ENCODE measurements at regions not wholly inside any gene's neighbourhood (a gene's known extent, or its start where the extent isn't known, plus 50 kb on each side); places are given as distances from the start of the nearest gene placed in this dataset.

DNA sequence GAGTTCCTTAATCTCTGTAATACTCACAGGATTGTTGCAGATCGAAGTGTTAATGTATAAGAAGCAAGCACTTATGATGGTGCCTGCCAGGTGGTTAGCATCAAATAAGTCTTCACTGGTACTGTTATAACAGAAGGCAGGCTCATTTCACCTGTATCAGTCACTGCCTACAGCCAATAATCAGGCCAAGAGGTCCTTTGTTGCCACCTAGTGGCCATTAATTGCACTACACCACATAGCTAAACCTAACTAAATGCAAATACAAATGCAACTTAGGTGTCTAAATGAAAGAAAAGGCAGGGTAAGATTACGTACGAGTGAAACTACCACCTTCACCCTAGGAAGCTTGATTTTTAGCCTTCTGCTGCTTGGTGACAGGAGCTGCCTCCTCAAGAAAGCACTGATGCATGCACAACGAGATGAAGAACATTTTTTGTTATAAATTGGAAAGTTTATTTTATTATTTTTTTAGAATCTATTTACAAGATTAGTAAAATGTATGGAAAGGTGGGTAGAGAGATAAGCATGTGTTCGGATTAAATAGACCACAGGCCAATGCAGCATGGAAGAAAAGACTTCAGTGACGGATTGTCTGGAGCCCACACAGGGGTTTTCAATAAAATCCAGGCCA lies 334.8 kb upstream of the CAMK1G start:
- peak in 28 of 56 donors; percentile 1 to 76 (median 10) for DNase-seq

DNA sequence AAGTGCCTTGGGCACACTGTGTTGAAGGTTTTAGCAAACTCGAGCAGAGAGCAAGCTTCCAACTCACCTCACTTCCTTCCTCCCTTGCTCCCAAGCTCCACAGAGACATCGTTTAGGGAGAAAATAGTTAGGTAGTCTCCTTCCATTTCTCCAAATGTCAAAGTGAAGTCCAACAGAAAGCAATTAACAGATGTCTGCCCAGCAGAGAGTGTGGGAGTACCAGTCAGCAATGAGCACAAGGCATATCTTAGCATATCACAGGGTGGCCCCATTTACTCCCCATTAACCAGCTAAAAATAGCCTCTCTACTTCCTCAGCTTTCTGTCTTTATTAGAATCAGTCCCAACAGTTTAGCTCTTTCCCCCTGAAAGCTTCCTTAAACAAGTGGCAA lies 334.2 kb upstream of the CAMK1G start:
- DNase-seq = no peak

DNA sequence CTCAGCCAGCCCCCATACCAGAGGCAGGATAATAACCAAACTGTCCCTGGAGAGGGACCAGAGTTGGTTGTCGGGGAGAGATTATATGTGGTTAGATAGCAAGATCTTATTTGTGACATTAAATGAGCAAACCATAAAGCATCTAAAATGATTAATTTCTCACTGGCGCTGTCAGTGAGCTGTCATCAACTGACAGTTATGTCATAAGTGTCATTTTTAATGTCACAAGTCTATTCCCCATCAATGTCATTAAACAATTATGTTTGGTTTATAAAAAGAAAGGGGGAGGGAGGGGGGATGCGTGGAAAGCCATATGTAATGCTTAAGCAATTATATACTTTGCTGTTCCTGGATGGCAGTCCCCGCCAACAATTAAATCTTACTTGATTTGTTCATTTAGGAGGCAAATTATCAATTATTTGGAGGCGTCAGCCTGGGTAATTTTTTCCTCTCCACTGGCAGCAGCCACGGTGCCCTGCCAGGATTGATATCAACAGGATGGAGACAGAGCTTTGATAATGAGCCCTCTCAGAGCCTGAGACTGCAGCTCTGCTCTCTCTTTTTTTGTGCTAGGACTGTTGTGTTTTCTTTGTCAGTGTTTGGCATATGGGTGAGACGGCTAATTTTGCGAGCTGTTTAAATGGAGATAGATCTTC lies 333.6 kb upstream of the CAMK1G start:
- no peak for DNase-seq

DNA sequence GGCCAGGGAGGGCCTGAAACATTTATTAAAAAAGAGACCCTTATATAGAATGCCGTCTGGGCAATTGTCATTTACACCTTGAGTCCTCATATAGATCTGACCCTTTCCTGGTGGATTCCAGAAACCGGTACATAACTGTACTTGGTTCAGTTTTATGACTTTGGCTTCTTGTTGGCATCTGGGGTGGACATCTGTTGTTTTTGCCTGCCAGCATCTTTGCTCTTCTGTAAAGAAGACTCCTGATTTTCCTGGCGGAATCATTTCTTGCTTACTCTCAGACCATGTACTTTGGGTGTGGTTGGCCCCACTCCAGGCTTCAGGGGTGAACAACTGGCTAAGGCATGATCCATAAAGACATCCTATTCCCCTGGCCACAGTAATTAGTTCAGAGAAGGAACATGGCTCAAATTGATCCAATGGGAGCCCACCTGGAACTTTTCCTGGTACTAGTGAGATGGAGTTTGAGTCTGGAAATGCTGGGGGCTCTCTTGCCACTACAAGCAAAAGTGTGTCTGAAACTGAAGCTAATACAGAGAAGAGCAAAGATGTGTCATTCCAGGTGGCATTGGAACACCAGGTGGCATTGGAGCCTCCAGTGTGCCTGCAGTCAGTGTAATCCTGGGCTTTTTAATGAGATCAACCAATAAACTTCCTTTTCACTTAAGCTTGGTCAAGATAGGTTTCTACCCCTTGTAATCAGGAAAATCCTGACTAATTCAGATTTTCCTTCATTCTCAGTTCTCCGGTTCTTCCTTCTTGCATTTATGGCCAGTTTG lies 332.5 kb upstream of the CAMK1G start:
- DNase-seq = no peak

DNA sequence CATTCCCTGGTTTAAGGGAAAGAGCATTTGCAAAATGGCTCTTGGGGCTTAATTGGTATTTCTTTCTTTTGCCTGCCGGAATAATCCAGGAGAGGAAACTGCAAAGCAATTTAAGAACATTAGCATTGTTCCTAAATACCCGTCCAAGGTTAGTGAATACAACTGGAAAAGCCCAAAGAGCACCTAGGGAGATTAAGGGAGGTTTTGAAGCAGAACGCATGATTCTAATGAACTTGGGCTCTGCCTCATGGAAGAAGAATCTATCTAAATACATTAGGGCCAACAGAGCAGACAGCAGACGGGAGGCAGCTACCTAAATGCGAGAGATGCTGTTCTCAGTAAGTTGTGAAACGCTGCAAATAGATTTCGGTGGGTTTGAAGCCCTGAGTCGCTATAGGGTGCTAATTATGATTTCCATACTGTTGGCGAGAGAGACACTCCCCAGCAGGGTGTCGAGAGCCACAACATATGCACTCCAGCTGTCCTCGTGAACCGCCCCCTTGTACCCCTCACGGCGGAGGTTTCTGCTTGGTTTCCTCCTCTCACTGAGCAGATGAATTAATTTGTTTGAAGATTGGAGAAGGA lies 326.7 kb upstream of the CAMK1G start:
- no peak for DNase-seq

DNA sequence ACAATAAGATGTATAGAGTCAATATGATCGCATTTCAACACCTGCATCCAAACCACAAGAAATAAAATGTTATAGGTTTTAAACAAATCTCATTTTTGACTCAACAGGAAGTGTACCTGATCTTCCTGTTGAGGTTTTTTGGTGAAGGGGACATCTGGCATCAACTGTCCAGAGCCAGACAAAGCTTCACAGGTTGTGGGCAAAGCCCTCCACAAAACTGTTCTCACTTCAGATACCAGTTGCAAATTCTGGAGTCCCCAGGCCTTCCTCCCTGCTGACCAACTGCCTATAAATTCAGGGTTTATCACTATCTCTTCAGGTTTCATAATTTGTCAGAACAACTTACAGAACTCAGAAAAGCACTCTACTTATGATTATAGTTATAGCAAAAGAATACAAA lies 326.1 kb upstream of the CAMK1G start:
- DNase-seq = no peak

DNA sequence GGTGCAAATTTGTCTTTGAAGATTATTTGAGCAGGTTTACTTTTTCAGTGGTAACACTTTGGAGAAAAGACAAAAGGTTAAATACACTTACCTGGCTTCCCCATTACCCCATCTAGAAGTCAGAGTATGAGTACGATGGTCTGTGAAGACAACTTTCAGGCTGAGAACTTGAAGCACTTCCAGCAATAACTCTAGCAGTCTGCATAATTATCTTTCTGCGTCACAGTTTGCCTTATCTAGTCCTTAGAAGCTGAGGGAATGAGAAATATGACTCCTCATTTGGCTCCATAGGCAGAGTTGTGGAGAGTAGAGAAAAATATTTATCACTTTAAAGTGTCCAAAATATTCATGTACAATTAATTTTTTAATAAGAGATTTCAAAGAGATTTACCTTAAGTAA lies 323.4 kb upstream of the CAMK1G start:
- DNase-seq = no peak

DNA sequence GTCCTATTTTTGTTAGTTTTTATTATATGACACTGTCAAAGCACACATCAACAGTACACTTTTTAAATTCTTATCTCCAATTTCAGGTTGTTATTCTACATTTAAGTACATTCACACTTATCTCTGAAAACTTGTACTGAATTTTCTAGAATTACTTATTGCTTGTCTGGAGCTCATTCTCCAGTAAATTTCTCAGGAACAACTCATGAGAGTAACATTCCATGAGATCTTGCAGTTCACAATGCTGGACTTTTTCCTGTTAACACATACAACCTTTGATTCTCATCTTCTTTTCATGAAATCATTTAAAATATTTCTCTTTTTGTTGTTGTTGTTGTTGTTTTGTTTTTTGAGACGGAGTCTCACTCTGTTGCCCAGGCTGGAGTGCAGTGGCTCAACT lies 320.9 kb upstream of the CAMK1G start:
- no peak for DNase-seq

DNA sequence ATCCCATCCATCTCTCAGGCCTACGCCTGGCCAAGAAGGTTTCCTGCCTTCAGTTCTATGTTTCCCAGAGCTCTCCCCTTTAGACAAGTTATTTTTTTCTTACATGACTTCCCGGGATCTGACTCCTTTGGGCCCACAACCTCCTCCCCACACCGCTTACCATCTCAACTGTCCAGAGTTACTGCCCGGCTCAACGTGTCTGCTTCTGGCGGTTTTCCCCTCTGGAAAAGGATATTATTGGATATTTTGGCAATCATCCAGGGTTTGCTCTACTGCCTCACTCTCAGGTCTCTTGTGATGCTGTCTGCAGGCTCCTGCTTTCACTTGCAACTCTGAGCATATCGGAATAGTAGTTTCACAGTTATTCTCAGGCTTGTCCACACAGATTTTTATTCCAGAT lies 318.2 kb upstream of the CAMK1G start:
- no peak for DNase-seq

DNA sequence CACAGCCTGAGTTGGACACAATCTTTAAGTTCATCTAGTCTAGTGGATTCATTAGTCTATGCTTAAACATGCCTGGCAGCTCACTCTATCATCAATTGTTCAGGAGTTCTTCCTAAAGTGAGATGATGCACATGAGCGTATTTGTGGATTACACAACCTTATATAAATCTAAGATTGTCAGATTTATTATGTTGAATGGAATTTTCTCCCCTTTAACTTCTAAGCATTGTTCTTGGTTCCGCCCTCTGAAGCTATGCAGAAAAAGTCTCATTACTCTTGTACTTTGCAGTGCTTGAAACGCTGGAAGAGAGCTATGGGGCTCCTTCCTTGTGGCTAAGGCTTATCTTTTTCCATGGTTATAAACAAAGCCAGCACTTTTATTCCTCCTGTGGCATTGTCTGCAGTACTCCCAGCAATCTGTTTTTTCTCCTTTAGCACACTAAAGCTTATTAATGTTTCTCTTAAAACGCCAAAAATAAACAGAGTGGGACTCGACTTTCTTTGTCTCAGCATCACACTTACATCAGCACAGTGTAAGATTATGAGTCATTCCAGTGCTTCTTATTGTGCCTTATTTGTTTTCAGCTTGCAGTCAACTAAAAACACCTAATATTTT lies 316.8 kb upstream of the CAMK1G start:
- no peak for DNase-seq

DNA sequence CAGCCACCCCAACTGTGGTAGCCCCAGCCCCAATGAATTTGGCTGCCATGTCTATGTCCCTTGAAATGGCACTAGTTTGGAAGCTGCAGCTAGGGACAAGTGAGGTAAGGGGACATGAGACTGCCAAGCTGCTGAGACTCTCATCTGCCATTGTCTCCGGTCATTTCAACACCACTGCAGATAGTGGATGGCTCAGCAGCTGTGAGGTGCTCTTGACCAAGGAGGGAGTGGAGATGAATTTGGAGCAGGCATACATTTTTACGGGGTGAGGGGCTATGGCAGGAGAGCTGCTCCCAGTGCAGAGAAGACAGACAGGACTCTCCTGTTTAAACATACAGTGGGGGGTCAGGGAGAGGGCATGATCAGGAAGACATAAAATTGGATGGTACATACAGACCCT lies 315.5 kb upstream of the CAMK1G start:
- DNase-seq = no peak

DNA sequence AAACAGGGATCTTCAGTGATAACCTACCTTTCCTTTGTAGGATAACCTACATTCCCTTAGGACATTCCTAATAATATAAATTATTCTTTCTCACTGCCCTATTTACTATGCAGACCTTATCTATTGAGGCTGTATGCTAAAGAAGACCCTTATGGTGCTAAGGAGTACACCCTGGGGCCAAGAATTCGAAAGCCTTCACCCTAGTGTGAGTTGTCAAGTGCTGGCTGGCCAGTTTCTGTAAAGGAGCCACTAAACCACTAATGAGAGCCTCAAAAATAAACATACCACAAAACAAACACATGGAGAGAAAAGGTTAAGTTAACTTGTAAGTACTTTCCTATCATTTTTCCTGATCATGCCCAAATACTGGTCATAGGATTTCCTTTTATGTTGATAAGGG lies 315.0 kb upstream of the CAMK1G start:
- no peak for DNase-seq

DNA sequence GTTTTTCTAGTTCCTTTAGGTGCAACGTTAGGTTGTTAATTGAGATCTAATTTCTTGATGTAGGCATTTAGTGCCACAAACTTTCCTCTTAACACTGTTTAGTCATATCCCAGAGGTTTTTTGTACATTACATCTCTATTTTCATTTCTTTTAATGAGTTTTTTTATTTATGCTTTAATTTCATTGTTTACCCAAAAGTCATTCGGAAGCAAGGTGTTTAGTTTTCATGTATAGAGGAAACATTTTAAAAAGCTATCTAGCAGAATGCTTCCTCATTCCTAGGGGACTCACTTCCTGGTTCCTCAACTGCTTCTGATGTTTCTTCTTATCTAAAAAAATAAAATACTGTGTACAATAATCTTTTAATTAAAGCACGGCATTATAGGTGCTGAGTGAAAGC lies 307.2 kb upstream of the CAMK1G start:
- no peak for DNase-seq

DNA sequence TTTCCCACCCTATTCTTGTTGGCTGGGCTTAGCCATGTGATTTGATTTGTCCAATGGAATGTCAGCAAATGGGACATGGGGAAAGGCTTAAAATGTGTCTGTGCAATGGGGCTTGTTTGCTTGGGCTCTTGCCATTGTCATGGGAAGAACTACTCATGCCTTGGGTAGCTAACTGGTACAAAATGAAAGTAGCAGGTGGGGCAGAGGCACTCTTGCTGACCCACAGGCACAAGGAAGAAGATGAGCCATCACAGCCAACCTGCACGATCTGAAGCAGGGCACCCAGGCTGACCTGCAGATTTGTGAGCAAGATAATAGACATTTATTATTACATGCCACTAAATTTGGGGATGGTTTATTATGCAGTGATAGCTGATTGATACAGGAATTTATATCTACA lies 305.9 kb upstream of the CAMK1G start:
- DNase-seq = no peak

DNA sequence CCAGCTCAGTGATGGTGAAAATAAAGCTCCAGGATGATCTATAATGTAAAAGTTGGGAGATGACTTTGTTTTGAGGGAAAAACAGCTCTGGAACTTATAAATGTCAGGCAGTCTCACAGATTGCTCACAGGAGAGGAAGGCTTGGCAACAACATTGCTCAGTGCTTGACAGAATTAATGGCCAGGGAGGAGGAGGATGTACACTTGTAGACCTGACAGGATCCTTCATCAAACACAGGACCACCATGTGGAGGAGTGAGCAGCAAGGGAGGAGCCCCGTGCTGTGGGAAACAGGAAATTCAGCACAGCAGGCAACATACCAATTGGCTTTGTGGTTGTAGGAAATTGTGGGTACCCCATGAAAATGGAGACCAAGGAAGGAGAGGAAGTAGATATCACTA lies 291.8 kb upstream of the CAMK1G start:
- DNase-seq = no peak

DNA sequence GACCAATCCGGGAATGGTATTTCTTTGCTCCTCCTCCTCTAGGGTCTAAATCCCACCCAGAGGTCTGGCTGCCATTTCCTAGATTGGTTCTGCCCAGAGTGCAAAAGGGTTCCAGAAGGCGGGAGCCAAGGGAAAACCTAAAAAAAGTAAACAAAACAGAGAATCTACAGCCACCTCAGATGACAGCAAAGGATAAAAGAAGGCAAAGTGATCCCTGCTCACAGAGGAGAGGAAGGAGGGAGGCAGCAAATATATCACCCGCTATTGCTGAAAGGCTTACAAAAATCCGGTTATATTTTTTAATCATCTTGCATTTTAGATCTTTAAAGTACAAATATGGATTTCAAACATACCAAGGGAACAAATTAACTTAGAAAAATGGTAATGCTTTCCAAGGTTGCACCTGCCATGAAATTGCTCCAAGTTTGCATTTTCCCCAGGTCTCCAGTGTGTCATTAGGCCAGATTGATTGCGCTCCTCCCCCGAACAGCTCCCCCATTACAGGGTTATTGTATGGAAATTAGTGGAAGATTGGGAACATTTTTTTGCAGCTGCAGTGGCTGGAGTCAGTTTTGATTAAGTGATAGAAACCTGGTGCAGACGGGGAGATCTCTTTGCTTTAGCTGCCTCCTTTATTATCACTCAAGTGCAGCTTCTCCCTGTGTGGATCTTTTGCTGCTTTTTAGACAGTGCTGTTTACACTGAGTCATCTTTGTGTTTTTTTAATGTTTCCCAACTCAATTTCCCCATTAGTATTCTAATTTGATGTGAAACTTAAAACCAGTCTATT lies 280.5 kb upstream of the CAMK1G start:
- no peak for DNase-seq

DNA sequence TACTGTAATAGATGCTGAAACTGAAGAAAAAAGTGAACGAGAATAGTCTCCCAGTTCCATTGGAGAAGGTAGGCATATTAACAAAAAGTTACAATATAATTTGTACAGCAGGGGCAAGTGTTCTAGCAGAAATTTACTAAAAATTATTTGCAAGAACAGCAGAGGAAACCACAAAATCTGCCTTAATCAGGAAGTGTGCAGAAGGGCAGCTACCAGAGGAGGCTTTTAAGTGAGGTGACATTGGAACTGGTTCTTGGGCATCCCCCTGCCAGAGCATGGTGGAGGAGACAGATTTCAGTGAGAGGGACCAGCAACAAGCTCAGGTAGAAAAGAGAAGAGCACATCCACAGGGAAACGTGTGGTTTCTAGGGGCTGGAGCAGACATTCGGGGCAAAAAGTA lies 279.3 kb upstream of the CAMK1G start:
- DNase-seq = no peak

DNA sequence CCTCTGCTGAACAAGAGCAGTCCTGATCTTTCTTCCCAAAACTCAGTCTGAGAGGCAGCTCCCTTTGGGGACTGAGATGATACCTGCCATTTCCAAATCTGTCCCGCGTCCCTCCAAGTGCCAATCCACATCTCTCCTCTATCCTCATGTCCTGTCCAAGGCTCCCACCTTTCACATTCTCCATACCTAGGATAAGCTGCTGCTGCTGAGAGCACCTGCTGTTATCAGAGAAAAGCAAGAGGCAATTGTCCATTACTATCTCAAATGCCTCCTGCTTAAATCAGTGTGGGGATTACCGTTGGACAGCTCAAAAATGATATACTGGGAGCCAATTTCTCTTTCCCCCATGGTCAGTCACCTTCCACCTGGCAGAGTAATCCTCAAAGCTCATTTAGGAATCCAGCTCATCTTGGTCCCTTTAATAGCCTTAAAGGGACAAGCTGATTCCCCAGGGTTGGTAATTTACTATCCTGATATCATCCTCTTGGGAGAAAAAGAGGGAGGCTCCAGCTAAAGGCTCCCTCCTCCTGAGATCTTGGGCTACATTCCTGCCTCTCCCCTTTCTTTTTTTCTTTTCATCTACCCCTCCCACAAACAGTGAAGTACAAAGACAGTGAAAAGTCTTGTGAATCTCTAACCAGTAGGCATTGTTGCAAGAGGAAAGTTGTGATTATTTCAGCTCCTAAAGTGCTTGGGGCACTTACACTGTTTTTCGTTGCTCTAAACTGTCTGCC lies 278.1 kb upstream of the CAMK1G start:
- no peak for DNase-seq

DNA sequence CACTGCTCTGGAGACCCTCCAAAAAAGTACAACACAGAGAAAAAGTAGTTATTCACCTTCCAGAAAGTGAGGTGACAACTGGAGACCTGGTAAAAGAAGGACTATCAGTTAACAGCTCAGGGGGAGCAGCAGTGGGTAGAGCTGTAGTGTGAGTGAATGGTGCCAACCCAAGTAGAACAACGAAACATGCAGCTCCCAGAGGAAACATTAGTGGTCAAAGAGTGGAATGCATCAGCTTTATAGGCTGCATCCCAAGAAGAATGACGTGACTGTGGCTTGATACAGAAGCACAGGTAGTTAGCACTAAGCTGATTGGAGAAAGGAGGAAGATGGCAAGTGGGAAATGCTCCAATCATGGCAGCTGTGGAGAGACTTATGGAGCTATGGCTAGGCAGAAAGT lies 275.7 kb upstream of the CAMK1G start:
- no peak for DNase-seq

DNA sequence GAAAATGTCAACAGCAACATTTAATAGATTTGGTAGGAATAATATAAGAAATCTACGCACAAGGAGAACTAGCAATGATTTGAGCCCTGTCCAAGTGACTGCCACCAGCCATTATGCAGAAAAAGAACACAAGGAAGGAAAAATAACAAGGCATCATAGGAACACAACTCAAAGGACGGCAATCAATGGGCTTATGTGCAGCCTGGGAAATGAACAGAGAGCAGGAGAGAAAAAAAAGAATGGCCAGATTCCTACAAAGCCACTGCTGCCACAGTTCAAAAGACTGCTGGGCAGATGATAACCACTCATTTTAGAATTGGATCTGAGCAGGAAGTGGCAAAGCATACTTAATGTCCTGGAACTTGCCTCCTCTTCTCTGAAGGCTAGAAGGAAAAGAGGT lies 274.3 kb upstream of the CAMK1G start:
- DNase-seq = no peak

DNA sequence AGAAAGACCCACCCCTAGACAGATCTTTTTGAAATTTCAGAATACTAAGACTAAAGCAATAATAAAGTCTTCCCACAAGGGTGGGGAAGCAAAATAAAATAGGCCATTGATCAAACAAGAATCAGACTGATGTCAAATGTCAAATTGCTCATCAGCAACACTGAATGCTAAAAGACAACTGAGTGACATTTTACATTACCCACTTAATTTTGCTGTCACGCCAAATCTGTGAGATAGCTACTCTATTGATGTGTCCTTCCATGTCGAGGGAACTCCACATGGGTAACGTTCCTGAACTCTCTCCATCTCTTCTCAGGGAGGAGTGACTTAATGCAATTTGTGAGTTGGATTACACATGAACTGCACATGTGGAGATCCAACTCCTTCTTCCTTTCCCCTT lies 271.7 kb upstream of the CAMK1G start:
- no peak for DNase-seq

All from amygdala (tissue), 56 donors.